Mesenteric fat pad (tissue), 1 donor: ENCODE measurements at regions not wholly inside any gene's neighbourhood (a gene's known extent, or its start where the extent isn't known, plus 50 kb on each side); places are given as distances from the start of the nearest gene placed in this dataset.

Source experiments
- DNase-seq: peaks from one replicate; pipeline ENCODE4 v3.0.0-alpha.2; 2020; ENCODE audit warnings: low spot score
- donor health status: DM: yes; HTN: yes; CAD: no.

- no peak for DNase-seq
Measured at GRCh38 chr4:180947425-180947824, 1295.8 kb upstream of the TENM3 start.

GRCh38 chr4:180949424-180950213 is 1293.6 kb upstream of the TENM3 start:
- no peak for DNase-seq

- no peak for DNase-seq
Measured at GRCh38 chr4:180950377-180950776, 1292.8 kb upstream of the TENM3 start.

- DNase-seq, result no peak
Measured at GRCh38 chr4:180951312-180951711, 1291.9 kb upstream of the TENM3 start.

- DNase-seq, result no peak
Measured at GRCh38 chr4:180953572-180953971, 1289.6 kb upstream of the TENM3 start.

- no peak for DNase-seq
Measured at GRCh38 chr4:180960743-180961401, 1282.3 kb upstream of the TENM3 start.

- no peak for DNase-seq
Measured at GRCh38 chr4:180962268-180962667, 1280.9 kb upstream of the TENM3 start.

GRCh38 chr4:180966312-180966711 is 1276.9 kb upstream of the TENM3 start:
- no peak for DNase-seq

- no peak for DNase-seq
Measured at GRCh38 chr4:180967936-180968335, 1275.3 kb upstream of the TENM3 start.

- no peak for DNase-seq
Measured at GRCh38 chr4:180973894-180974293, 1269.3 kb upstream of the TENM3 start.

GRCh38 chr4:180990931-180991330 is 1252.3 kb upstream of the TENM3 start:
- no peak for DNase-seq

GRCh38 chr4:180993244-180993836 is 1249.9 kb upstream of the TENM3 start:
- no peak for DNase-seq

- no peak for DNase-seq
Measured at GRCh38 chr4:180994722-180995121, 1248.5 kb upstream of the TENM3 start.

GRCh38 chr4:180999217-180999616 is 1244.0 kb upstream of the TENM3 start:
- DNase-seq, result no peak

- no peak for DNase-seq
Measured at GRCh38 chr4:181004056-181004455, 1239.1 kb upstream of the TENM3 start.

- no peak for DNase-seq
Measured at GRCh38 chr4:181006499-181007260, 1236.5 kb upstream of the TENM3 start.

- no peak for DNase-seq
Measured at GRCh38 chr4:181007751-181008150, 1235.5 kb upstream of the TENM3 start.

GRCh38 chr4:181008164-181008563 is 1235.0 kb upstream of the TENM3 start:
- DNase-seq, result no peak

GRCh38 chr4:181013162-181013561 is 1230.0 kb upstream of the TENM3 start:
- DNase-seq, result no peak

GRCh38 chr4:181017038-181017437 is 1226.2 kb upstream of the TENM3 start:
- no peak for DNase-seq

GRCh38 chr4:181018472-181018871 is 1224.7 kb upstream of the TENM3 start:
- no peak for DNase-seq

GRCh38 chr4:181018913-181019312 is 1224.3 kb upstream of the TENM3 start:
- no peak for DNase-seq
